ENCODE measurements at regions not wholly inside any gene's neighbourhood (a gene's known extent, or its start where the extent isn't known, plus 50 kb on each side); places are given as distances from the start of the nearest gene placed in this dataset.

DNA sequence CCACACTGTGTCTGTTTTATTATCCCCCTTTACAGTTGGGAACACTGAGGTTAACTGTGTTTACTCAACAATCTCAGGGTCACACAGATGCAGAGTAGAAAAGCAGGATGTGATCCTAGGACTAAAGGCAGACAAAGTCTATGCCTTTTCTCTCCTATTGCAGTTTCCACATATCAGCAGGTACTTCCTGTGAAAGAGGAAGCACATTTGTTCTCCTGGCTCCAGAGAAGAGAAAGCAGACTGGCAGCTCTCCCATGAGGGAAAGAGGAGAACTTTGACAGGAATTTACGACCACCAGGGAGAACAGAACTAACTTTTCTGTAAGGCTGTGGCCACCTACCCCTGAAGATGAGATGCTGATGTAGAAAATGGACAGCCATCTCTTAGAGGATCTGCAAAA, 84.2 kb upstream of the TNC start:
- TF ChIP-seq, protein P1, sequence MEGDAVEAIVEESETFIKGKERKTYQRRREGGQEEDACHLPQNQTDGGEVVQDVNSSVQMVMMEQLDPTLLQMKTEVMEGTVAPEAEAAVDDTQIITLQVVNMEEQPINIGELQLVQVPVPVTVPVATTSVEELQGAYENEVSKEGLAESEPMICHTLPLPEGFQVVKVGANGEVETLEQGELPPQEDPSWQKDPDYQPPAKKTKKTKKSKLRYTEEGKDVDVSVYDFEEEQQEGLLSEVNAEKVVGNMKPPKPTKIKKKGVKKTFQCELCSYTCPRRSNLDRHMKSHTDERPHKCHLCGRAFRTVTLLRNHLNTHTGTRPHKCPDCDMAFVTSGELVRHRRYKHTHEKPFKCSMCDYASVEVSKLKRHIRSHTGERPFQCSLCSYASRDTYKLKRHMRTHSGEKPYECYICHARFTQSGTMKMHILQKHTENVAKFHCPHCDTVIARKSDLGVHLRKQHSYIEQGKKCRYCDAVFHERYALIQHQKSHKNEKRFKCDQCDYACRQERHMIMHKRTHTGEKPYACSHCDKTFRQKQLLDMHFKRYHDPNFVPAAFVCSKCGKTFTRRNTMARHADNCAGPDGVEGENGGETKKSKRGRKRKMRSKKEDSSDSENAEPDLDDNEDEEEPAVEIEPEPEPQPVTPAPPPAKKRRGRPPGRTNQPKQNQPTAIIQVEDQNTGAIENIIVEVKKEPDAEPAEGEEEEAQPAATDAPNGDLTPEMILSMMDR (IDR thresholded peaks at IDR 0.05) = no peak
- TF ChIP-seq, protein P2, sequence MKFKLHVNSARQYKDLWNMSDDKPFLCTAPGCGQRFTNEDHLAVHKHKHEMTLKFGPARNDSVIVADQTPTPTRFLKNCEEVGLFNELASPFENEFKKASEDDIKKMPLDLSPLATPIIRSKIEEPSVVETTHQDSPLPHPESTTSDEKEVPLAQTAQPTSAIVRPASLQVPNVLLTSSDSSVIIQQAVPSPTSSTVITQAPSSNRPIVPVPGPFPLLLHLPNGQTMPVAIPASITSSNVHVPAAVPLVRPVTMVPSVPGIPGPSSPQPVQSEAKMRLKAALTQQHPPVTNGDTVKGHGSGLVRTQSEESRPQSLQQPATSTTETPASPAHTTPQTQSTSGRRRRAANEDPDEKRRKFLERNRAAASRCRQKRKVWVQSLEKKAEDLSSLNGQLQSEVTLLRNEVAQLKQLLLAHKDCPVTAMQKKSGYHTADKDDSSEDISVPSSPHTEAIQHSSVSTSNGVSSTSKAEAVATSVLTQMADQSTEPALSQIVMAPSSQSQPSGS (CRISPR knock-in tag; IDR thresholded peaks at IDR 0.05; ENCODE audit: borderline replicate concordance, low read depth) = no peak
- TF ChIP-seq, protein P3, sequence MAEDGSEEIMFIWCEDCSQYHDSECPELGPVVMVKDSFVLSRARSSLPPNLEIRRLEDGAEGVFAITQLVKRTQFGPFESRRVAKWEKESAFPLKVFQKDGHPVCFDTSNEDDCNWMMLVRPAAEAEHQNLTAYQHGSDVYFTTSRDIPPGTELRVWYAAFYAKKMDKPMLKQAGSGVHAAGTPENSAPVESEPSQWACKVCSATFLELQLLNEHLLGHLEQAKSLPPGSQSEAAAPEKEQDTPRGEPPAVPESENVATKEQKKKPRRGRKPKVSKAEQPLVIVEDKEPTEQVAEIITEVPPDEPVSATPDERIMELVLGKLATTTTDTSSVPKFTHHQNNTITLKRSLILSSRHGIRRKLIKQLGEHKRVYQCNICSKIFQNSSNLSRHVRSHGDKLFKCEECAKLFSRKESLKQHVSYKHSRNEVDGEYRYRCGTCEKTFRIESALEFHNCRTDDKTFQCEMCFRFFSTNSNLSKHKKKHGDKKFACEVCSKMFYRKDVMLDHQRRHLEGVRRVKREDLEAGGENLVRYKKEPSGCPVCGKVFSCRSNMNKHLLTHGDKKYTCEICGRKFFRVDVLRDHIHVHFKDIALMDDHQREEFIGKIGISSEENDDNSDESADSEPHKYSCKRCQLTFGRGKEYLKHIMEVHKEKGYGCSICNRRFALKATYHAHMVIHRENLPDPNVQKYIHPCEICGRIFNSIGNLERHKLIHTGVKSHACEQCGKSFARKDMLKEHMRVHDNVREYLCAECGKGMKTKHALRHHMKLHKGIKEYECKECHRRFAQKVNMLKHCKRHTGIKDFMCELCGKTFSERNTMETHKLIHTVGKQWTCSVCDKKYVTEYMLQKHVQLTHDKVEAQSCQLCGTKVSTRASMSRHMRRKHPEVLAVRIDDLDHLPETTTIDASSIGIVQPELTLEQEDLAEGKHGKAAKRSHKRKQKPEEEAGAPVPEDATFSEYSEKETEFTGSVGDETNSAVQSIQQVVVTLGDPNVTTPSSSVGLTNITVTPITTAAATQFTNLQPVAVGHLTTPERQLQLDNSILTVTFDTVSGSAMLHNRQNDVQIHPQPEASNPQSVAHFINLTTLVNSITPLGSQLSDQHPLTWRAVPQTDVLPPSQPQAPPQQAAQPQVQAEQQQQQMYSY (CRISPR knock-in tag; IDR thresholded peaks at IDR 0.05) = no peak
- TF ChIP-seq, protein P4, sequence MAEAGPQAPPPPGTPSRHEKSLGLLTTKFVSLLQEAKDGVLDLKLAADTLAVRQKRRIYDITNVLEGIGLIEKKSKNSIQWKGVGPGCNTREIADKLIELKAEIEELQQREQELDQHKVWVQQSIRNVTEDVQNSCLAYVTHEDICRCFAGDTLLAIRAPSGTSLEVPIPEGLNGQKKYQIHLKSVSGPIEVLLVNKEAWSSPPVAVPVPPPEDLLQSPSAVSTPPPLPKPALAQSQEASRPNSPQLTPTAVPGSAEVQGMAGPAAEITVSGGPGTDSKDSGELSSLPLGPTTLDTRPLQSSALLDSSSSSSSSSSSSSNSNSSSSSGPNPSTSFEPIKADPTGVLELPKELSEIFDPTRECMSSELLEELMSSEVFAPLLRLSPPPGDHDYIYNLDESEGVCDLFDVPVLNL (CRISPR knock-in tag; IDR thresholded peaks at IDR 0.05; ENCODE audit: borderline replicate concordance, low read depth) = no peak
- TF ChIP-seq CREB1 (CRISPR knock-in tag; IDR thresholded peaks at IDR 0.05) = no peak
- no peak for TF ChIP-seq CREM (CRISPR knock-in tag; IDR thresholded peaks at IDR 0.05)
- TF ChIP-seq TCF7 (CRISPR knock-in tag; IDR thresholded peaks at IDR 0.05; ENCODE audit: low read depth) = no peak
- TF ChIP-seq, protein P5, sequence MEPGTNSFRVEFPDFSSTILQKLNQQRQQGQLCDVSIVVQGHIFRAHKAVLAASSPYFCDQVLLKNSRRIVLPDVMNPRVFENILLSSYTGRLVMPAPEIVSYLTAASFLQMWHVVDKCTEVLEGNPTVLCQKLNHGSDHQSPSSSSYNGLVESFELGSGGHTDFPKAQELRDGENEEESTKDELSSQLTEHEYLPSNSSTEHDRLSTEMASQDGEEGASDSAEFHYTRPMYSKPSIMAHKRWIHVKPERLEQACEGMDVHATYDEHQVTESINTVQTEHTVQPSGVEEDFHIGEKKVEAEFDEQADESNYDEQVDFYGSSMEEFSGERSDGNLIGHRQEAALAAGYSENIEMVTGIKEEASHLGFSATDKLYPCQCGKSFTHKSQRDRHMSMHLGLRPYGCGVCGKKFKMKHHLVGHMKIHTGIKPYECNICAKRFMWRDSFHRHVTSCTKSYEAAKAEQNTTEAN (CRISPR knock-in tag; IDR thresholded peaks at IDR 0.05) = no peak
- TF ChIP-seq ETV6 (CRISPR knock-in tag; IDR thresholded peaks at IDR 0.05) = no peak
- TF ChIP-seq, protein P6, sequence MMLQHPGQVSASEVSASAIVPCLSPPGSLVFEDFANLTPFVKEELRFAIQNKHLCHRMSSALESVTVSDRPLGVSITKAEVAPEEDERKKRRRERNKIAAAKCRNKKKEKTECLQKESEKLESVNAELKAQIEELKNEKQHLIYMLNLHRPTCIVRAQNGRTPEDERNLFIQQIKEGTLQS (CRISPR knock-in tag; conservative IDR thresholded peaks at IDR 0.05) = no peak
